ENCODE measurements at regions not wholly inside any gene's neighbourhood (a gene's known extent, or its start where the extent isn't known, plus 50 kb on each side); places are given as distances from the start of the nearest gene placed in this dataset.

- FAIRE-seq, result no peak
Measured at GRCh38 chr3:72222410-72222809, 437.5 kb upstream of the PROK2 start.

- FAIRE-seq, result no peak
Measured at GRCh38 chr3:72220946-72221345, 436.0 kb upstream of the PROK2 start.

- FAIRE-seq, result no peak
Measured at GRCh38 chr3:72219752-72220151, 434.8 kb upstream of the PROK2 start.

GRCh38 chr3:72217570-72217969 lies 432.6 kb upstream of the PROK2 start:
- FAIRE-seq, result no peak

- FAIRE-seq, result no peak
Measured at GRCh38 chr3:72214066-72214951, 429.4 kb upstream of the PROK2 start.

- no peak for FAIRE-seq
Measured at GRCh38 chr3:72213296-72214065, 428.5 kb upstream of the PROK2 start.

GRCh38 chr3:72212396-72212795 lies 427.4 kb upstream of the PROK2 start:
- no peak for FAIRE-seq

GRCh38 chr3:72210261-72210660 lies 425.3 kb upstream of the PROK2 start:
- FAIRE-seq, result no peak

GRCh38 chr3:72205297-72205826 lies 420.4 kb upstream of the PROK2 start:
- no peak for FAIRE-seq

- FAIRE-seq, result no peak
Measured at GRCh38 chr3:72204452-72204851, 419.5 kb upstream of the PROK2 start.

GRCh38 chr3:72203613-72204349 lies 418.8 kb upstream of the PROK2 start:
- FAIRE-seq, result no peak

- FAIRE-seq, result no peak
Measured at GRCh38 chr3:72203105-72203504, 418.2 kb upstream of the PROK2 start.

- FAIRE-seq, result no peak
Measured at GRCh38 chr3:72200332-72200731, 415.4 kb upstream of the PROK2 start.

- no peak for FAIRE-seq
Measured at GRCh38 chr3:72199530-72199929, 414.6 kb upstream of the PROK2 start.

- FAIRE-seq, result no peak
Measured at GRCh38 chr3:72196377-72196929, 411.5 kb upstream of the PROK2 start.

- FAIRE-seq, result no peak
Measured at GRCh38 chr3:72195895-72196294, 410.9 kb upstream of the PROK2 start.

GRCh38 chr3:72194458-72194857 lies 409.5 kb upstream of the PROK2 start:
- no peak for FAIRE-seq

- no peak for FAIRE-seq
Measured at GRCh38 chr3:72193771-72194430, 409.0 kb upstream of the PROK2 start.

- FAIRE-seq, result no peak
Measured at GRCh38 chr3:72192572-72192971, 407.6 kb upstream of the PROK2 start.

GRCh38 chr3:72191209-72191960 lies 406.4 kb upstream of the PROK2 start:
- no peak for FAIRE-seq

- no peak for FAIRE-seq
Measured at GRCh38 chr3:72190050-72190449, 405.1 kb upstream of the PROK2 start.
